ENCODE measurements at regions not wholly inside any gene's neighbourhood (a gene's known extent, or its start where the extent isn't known, plus 50 kb on each side); places are given as distances from the start of the nearest gene placed in this dataset.

GRCh38 chr9:13597004-13597403, 317.5 kb upstream of the MPDZ start:
- peaks cover 8% of the 10 kb centered on the region for H3K27me3 ChIP-seq (replicated peaks; ENCODE audit: insufficient read depth, low read depth, low read length, poor library complexity)
- no peak for DNase-seq (ENCODE audit: low spot score)
- no TSS peak for BruUV-seq (replicated peaks)
- ChIA-PET POLR2A (ENCODE audit: low non-redundant PET) (no interaction called here), CTCF (no interaction called here)
- no peaks in the 10 kb centered on the region for H3K36me3 ChIP-seq (ENCODE audit: insufficient read depth, low read length, poor library complexity, severe bottlenecking)
- H3K4me3 ChIP-seq (ENCODE audit: low read depth, low read length, poor library complexity, severe bottlenecking) = no peak overlapping the region
- TF ChIP-seq, protein P1, sequence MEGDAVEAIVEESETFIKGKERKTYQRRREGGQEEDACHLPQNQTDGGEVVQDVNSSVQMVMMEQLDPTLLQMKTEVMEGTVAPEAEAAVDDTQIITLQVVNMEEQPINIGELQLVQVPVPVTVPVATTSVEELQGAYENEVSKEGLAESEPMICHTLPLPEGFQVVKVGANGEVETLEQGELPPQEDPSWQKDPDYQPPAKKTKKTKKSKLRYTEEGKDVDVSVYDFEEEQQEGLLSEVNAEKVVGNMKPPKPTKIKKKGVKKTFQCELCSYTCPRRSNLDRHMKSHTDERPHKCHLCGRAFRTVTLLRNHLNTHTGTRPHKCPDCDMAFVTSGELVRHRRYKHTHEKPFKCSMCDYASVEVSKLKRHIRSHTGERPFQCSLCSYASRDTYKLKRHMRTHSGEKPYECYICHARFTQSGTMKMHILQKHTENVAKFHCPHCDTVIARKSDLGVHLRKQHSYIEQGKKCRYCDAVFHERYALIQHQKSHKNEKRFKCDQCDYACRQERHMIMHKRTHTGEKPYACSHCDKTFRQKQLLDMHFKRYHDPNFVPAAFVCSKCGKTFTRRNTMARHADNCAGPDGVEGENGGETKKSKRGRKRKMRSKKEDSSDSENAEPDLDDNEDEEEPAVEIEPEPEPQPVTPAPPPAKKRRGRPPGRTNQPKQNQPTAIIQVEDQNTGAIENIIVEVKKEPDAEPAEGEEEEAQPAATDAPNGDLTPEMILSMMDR (conservative IDR thresholded peaks at IDR 0.05; ENCODE audit: low read depth, low read length) = no peak
- TF ChIP-seq EZH2 (IDR thresholded peaks at IDR 0.05; ENCODE audit: borderline replicate concordance, low read depth, low read length, poor library complexity, severe bottlenecking) = no peak
- H3K9me3 ChIP-seq (ENCODE audit: low read depth, low read length, poor library complexity, severe bottlenecking) = no peaks in the 10 kb centered on the region
- H3K27ac ChIP-seq (ENCODE audit: low read depth, low read length, poor library complexity, severe bottlenecking) = no peak overlapping the region
- no peaks in the 10 kb centered on the region for H3K4me1 ChIP-seq (ENCODE audit: insufficient read depth, low read length, poor library complexity, severe bottlenecking)
- intact Hi-C loops (cut with micrococcal nuclease; ENCODE audit: unreplicated experiment) = no loop called here

- H3K27ac ChIP-seq (ENCODE audit: low read depth, low read length, poor library complexity, severe bottlenecking) = no peak overlapping the region
- no peak overlapping the region for H3K4me3 ChIP-seq (ENCODE audit: low read depth, low read length, poor library complexity, severe bottlenecking)
- peaks cover 3% of the 10 kb centered on the region for H3K27me3 ChIP-seq (replicated peaks; ENCODE audit: insufficient read depth, low read depth, low read length, poor library complexity)
- no peaks in the 10 kb centered on the region for H3K4me1 ChIP-seq (ENCODE audit: insufficient read depth, low read length, poor library complexity, severe bottlenecking)
- POLR2A ChIA-PET (ENCODE audit: low non-redundant PET) = no interaction called here
- TF ChIP-seq EZH2 (IDR thresholded peaks at IDR 0.05; ENCODE audit: borderline replicate concordance, low read depth, low read length, poor library complexity, severe bottlenecking) = no peak
- intact Hi-C loops (cut with micrococcal nuclease; ENCODE audit: unreplicated experiment) = no loop called here
- no peaks in the 10 kb centered on the region for H3K36me3 ChIP-seq (ENCODE audit: insufficient read depth, low read length, poor library complexity, severe bottlenecking)
- no peak for DNase-seq (ENCODE audit: low spot score)
- BruUV-seq (replicated peaks) = no TSS peak
- CTCF ChIA-PET = no interaction called here
- H3K9me3 ChIP-seq (ENCODE audit: low read depth, low read length, poor library complexity, severe bottlenecking) = no peaks in the 10 kb centered on the region
Observed at GRCh38 chr9:13596383-13596970, 317.0 kb upstream of the MPDZ start.

DNA sequence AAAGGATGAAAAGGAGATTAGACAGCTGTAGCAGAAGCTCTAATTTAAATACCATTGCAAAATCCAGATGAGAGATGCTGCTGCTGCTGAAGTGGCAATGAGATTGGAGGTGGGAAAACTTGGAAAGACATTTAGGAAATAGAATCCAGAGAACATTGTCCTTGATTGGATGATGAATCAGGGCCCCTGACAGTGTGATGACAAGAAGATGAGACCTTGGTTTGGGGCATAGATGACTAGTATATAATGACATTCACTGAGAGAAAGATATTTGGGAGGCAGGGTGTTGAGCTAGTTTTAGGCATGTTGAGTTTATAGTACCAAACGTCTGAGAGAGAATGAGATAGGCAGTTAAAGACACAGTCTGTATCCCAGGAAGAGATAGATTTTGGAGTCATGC, 311.5 kb upstream of the MPDZ start:
- Histone ChIP-seq H3K9me3 (ENCODE audit: low read depth, low read length, poor library complexity, severe bottlenecking) (no peaks in the 10 kb centered on the region), H3K4me3 (ENCODE audit: low read depth, low read length, poor library complexity, severe bottlenecking) (no peak overlapping the region), H3K27me3 (replicated peaks; ENCODE audit: insufficient read depth, low read depth, low read length, poor library complexity) (peaks cover 6% of the 10 kb centered on the region), H3K27ac (ENCODE audit: low read depth, low read length, poor library complexity, severe bottlenecking) (no peak overlapping the region), H3K4me1 (ENCODE audit: insufficient read depth, low read length, poor library complexity, severe bottlenecking) (no peaks in the 10 kb centered on the region), H3K36me3 (ENCODE audit: insufficient read depth, low read length, poor library complexity, severe bottlenecking) (no peaks in the 10 kb centered on the region)
- ChIA-PET CTCF (no interaction called here), POLR2A (ENCODE audit: low non-redundant PET) (no interaction called here)
- no TSS peak for BruUV-seq (replicated peaks)
- no peak for DNase-seq (ENCODE audit: low spot score)
- TF ChIP-seq, protein P1 (conservative IDR thresholded peaks at IDR 0.05; ENCODE audit: low read depth, low read length) = no peak
- no peak for TF ChIP-seq EZH2 (IDR thresholded peaks at IDR 0.05; ENCODE audit: borderline replicate concordance, low read depth, low read length, poor library complexity, severe bottlenecking)
- intact Hi-C loops (cut with micrococcal nuclease; ENCODE audit: unreplicated experiment) = no loop called here

DNA sequence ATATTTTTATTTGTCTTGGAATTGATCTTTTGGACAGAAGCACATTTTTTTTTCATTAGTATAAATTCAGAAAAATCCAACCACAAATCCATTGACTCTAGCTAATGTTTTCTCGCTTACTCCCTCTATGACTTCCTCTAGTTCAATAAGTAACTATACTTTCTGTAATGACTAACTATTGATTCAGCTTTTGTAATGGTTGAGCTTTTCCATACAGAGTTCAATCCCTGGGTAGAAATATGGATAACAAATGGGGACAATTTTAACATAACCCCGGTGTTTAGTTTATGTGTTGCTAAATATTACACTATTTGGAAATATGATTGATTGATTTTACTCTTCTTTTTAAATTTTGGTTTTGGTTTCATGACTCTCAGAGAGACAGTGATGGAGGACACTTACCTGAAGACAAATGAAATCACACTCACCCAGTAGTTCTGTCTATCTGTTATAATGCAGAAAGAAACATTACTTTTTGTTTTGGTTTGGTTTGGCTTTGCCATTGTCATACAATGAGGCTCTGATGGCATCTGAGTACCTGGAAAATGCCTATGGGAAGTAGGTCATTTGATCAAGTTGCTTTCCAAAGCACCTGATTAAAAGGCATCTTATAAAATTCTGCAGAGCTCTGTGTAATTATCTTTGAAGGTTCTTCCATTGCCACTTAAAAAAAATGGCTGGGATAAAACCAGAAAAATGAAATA, 309.7 kb upstream of the MPDZ start:
- no peaks in the 10 kb centered on the region for H3K9me3 ChIP-seq (ENCODE audit: low read depth, low read length, poor library complexity, severe bottlenecking)
- CTCF ChIA-PET = no interaction called here
- TF ChIP-seq, protein P1 (conservative IDR thresholded peaks at IDR 0.05; ENCODE audit: low read depth, low read length) = no peak
- TF ChIP-seq EZH2 (IDR thresholded peaks at IDR 0.05; ENCODE audit: borderline replicate concordance, low read depth, low read length, poor library complexity, severe bottlenecking) = no peak
- no peaks in the 10 kb centered on the region for H3K36me3 ChIP-seq (ENCODE audit: insufficient read depth, low read length, poor library complexity, severe bottlenecking)
- BruUV-seq (replicated peaks) = no TSS peak
- intact Hi-C loops (cut with micrococcal nuclease; ENCODE audit: unreplicated experiment) = no loop called here
- peaks cover 6% of the 10 kb centered on the region for H3K27me3 ChIP-seq (replicated peaks; ENCODE audit: insufficient read depth, low read depth, low read length, poor library complexity)
- H3K4me3 ChIP-seq (ENCODE audit: low read depth, low read length, poor library complexity, severe bottlenecking) = no peak overlapping the region
- no peak for DNase-seq (ENCODE audit: low spot score)
- H3K27ac ChIP-seq (ENCODE audit: low read depth, low read length, poor library complexity, severe bottlenecking) = no peak overlapping the region
- H3K4me1 ChIP-seq (ENCODE audit: insufficient read depth, low read length, poor library complexity, severe bottlenecking) = no peaks in the 10 kb centered on the region
- POLR2A ChIA-PET (ENCODE audit: low non-redundant PET) = no interaction called here

Data from A673 (cell line).